ENCODE measurements at regions not wholly inside any gene's neighbourhood (a gene's known extent, or its start where the extent isn't known, plus 50 kb on each side); places are given as distances from the start of the nearest gene placed in this dataset.

DNA sequence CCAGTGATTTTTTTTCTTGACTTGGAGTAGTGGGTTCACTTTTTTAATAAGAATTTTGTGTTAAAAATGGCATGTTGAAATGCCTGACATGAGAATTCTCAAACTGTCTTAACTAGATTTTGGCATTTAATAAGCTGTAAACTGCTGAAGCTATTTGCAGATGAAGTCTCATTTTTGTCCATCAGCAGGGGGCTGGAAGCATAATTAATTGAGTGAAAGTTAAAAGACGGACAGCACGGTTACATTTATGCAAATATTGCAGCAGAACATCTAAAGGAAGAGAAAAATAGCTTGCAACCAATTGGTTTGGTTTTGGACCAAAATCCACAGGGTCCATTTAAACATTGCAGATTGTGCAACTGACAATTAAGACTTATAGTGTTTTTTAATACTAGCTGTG, 837.3 kb upstream of the KLHL1 start:
- 75 to 86% methylated on average over 2 of the region's 2 CpGs for WGBS, 2 donors (ENCODE audit: low coverage in 1 of 2)

DNA sequence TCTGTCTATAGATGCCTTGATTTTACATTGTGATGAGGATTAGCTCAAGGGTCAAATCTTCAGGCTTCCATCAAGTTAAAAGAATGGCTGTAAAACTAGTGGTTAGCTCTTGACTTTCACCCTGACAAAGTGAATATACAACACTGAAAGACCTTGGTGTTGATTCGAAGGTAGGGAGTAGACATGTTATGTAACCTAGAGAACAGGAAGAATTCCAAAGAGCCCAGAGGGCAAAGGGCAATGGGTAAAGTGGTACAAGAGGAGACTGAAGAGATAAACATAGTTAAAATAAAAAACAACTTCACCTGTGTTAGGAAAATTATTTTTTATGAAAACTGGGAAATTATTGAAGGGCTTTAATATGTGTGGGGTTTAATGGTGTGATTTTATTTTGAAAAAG, 833.2 kb upstream of the KLHL1 start:
- no peak for DNase-seq
- in situ Hi-C loops (cut with MboI; ENCODE audit: low pct_ligation_motif_present in 1 of 4, low pct_unique_long_range_greater_than_20kb in 1 of 4, low sequenced_read_pairs in 3 of 4), result no loop called here
- Histone ChIP-seq H3K4me3 (no peak overlapping the region), H3K9me3 (no peaks in the 10 kb centered on the region), H3K27ac (no peak overlapping the region), H3K27me3 (no peaks in the 10 kb centered on the region), H3K36me3 (no peaks in the 10 kb centered on the region), H3K4me1 (no peaks in the 10 kb centered on the region)
- intact Hi-C loops (cut with DNase I; ENCODE audit: low total_unique reads), result no loop called here
- 27 to 46% methylated on average over 1 of the region's 1 CpG for WGBS, 2 donors (ENCODE audit: low coverage in 1 of 2)
- TF ChIP-seq, protein P1, sequence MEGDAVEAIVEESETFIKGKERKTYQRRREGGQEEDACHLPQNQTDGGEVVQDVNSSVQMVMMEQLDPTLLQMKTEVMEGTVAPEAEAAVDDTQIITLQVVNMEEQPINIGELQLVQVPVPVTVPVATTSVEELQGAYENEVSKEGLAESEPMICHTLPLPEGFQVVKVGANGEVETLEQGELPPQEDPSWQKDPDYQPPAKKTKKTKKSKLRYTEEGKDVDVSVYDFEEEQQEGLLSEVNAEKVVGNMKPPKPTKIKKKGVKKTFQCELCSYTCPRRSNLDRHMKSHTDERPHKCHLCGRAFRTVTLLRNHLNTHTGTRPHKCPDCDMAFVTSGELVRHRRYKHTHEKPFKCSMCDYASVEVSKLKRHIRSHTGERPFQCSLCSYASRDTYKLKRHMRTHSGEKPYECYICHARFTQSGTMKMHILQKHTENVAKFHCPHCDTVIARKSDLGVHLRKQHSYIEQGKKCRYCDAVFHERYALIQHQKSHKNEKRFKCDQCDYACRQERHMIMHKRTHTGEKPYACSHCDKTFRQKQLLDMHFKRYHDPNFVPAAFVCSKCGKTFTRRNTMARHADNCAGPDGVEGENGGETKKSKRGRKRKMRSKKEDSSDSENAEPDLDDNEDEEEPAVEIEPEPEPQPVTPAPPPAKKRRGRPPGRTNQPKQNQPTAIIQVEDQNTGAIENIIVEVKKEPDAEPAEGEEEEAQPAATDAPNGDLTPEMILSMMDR (IDR thresholded peaks at IDR 0.05), result no peak
- TF ChIP-seq EP300 (IDR thresholded peaks at IDR 0.05; ENCODE audit: low read depth) (no peak), POLR2A (IDR thresholded peaks at IDR 0.05) (no peak), POLR2AphosphoS5 (IDR thresholded peaks at IDR 0.05) (no peak)

More for the DNA sequence above, 837.3 kb upstream of the KLHL1 start:
- Histone ChIP-seq H3K27me3 (no peaks in the 10 kb centered on the region), H3K27ac (no peak overlapping the region), H3K36me3 (no peaks in the 10 kb centered on the region), H3K9me3 (no peaks in the 10 kb centered on the region), H3K4me3 (no peak overlapping the region), H3K4me1 (no peaks in the 10 kb centered on the region)
- intact Hi-C loops (cut with DNase I; ENCODE audit: low total_unique reads) (no loop called here), in situ Hi-C loops (cut with MboI; ENCODE audit: low pct_ligation_motif_present in 1 of 4, low pct_unique_long_range_greater_than_20kb in 1 of 4, low sequenced_read_pairs in 3 of 4) (no loop called here)
- no peak for DNase-seq
- TF ChIP-seq EP300 (IDR thresholded peaks at IDR 0.05; ENCODE audit: low read depth) (no peak), POLR2A (IDR thresholded peaks at IDR 0.05) (no peak), POLR2AphosphoS5 (IDR thresholded peaks at IDR 0.05) (no peak)
- TF ChIP-seq, protein P1 (IDR thresholded peaks at IDR 0.05), result no peak

DNA sequence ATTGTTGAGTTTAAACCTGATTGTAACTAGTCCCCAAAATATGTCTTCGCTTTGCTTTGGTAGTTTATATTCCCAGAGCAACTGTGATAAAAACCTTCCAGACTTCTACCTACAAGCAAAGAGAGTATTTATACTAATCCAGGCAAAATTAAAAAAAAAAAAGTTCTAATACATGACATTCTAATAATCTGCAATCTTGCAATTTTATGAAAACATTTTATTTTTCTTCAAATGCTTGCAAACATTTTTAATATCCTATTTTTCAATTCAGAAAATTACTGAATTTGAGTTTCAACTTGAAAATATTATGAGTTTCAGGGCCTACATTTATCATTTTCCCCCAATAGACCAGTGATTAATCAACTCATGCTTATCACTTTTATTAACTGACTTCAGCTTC, 830.2 kb upstream of the KLHL1 start:
- no peak for DNase-seq
- Histone ChIP-seq H3K4me3 (no peak overlapping the region), H3K27me3 (no peaks in the 10 kb centered on the region), H3K9me3 (no peaks in the 10 kb centered on the region), H3K36me3 (no peaks in the 10 kb centered on the region), H3K27ac (no peak overlapping the region), H3K4me1 (no peaks in the 10 kb centered on the region)
- TF ChIP-seq, protein P1 (IDR thresholded peaks at IDR 0.05), result no peak
- TF ChIP-seq POLR2AphosphoS5 (IDR thresholded peaks at IDR 0.05) (no peak), EP300 (IDR thresholded peaks at IDR 0.05; ENCODE audit: low read depth) (no peak), POLR2A (IDR thresholded peaks at IDR 0.05) (no peak)
- 82 to 95% methylated on average over 1 of the region's 1 CpG for WGBS, 2 donors (ENCODE audit: low coverage in 1 of 2)
- in situ Hi-C loops (cut with MboI; ENCODE audit: low pct_ligation_motif_present in 1 of 4, low pct_unique_long_range_greater_than_20kb in 1 of 4, low sequenced_read_pairs in 3 of 4), result no loop called here
- intact Hi-C loops (cut with DNase I; ENCODE audit: low total_unique reads), result no loop called here

DNA sequence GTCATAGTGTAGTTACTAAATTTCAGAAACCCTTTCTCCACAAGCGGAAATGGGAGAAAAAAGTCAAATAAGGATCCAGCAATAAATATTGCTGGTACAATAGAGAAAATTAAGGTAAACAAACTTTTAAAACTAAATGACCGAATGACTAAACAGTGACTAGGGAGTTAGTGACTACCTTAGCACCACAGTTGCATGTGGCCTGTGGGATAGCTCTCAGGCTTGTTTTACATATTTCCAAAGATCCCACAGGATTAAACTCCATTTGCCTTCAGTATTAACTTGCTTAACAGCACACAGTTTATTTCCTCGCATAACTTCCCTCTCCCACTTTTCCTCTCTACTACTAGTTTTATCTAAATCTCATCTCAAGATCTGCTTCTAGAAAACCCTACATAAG, 824.3 kb upstream of the KLHL1 start:
- no peaks in the 10 kb centered on the region for H3K27me3 ChIP-seq
- in situ Hi-C loops (cut with MboI; ENCODE audit: low pct_ligation_motif_present in 1 of 4, low pct_unique_long_range_greater_than_20kb in 1 of 4, low sequenced_read_pairs in 3 of 4), result no loop called here
- H3K4me1 ChIP-seq, result no peaks in the 10 kb centered on the region
- DNase-seq, result no peak
- H3K27ac ChIP-seq, result no peak overlapping the region
- H3K4me3 ChIP-seq, result no peak overlapping the region
- 70 to 89% methylated on average over 2 to 3 of the region's 3 CpGs for WGBS, 2 donors (ENCODE audit: low coverage in 1 of 2)
- no peaks in the 10 kb centered on the region for H3K36me3 ChIP-seq
- no peaks in the 10 kb centered on the region for H3K9me3 ChIP-seq
- intact Hi-C loops (cut with DNase I; ENCODE audit: low total_unique reads), result no loop called here
- TF ChIP-seq POLR2AphosphoS5 (IDR thresholded peaks at IDR 0.05) (no peak), EP300 (IDR thresholded peaks at IDR 0.05; ENCODE audit: low read depth) (no peak), POLR2A (IDR thresholded peaks at IDR 0.05) (no peak)
- TF ChIP-seq, protein P1 (IDR thresholded peaks at IDR 0.05), result no peak
